Upper lobe of right lung (tissue), 1 donor: ENCODE measurements at regions not wholly inside any gene's neighbourhood (a gene's known extent, or its start where the extent isn't known, plus 50 kb on each side); places are given as distances from the start of the nearest gene placed in this dataset.

ENCODE experiments used
- ATAC-seq: fragments of 200-7000 bp; cut with Tn5 transposase; one replicate; pipeline ENCODE4 v1.9.1; 2020; ENCODE audit warnings: mild to moderate bottlenecking, moderate library complexity
- DNase-seq: peaks from one replicate; pipeline ENCODE4 v3.0.0-alpha.2; 2020
- H3K27ac ChIP-seq: fragments of 200-600 bp; one replicate; pipeline ENCODE4 v1.8.0; 2022
- H3K27me3 ChIP-seq: fragments of 200-600 bp; one replicate; pipeline ENCODE4 v1.8.0; 2022; ENCODE audit warnings: mild to moderate bottlenecking
- H3K36me3 ChIP-seq: fragments of 200-600 bp; one replicate; pipeline ENCODE4 v1.8.0; 2022
- H3K4me1 ChIP-seq: fragments of 200-600 bp; one replicate; pipeline ENCODE4 v1.8.0; 2022
- H3K4me3 ChIP-seq: fragments of 200-600 bp; one replicate; pipeline ENCODE4 v1.8.0; 2022; ENCODE audit warnings: mild to moderate bottlenecking
- H3K9me3 ChIP-seq: fragments of 200-600 bp; one replicate; pipeline ENCODE4 v1.8.0; 2022
- intact Hi-C: fragments of 100-400 bp; cut with DNase I; formaldehyde crosslinking; loops from one replicate; pipeline ENCODE4 v1.11.0; 2022
- TF ChIP-seq, protein P1 (sequence below): fragments of 200-600 bp; IDR thresholded peaks from one replicate; pipeline ENCODE4 v1.8.0; 2022; ENCODE audit warnings: antibody characterized with exemption
- donor health status: DM: no; HTN: yes; CAD: no; lungs with severe emphysema.

DNA sequence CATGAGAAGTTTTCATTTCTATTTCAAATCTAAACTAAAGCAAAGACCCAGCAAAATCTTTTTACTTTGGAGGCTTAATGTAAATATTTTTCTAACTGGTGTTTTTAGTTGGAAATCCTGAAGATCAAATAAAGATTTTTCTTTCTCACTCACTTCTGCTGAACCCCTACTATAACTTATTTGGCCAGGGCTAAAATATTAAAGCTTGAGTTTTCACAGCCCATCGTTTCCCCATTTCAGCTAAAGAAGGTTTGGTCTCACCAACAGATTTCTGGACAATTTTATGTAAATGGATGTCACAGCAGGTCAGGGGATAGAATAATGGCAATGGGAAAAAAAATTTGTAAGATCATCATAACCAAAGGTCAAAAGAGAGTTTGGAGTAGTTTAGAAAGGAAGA lies 92.7 kb upstream of the DCN start:
- H3K36me3 ChIP-seq, result no peaks in the 10 kb centered on the region
- DNase-seq (no peak), ATAC-seq (no peak)
- H3K9me3 ChIP-seq, result no peaks in the 10 kb centered on the region
- peaks cover 11% of the 10 kb centered on the region for H3K4me1 ChIP-seq
- intact Hi-C loops, result no loop called here
- no peaks in the 10 kb centered on the region for H3K27me3 ChIP-seq
- TF ChIP-seq, protein P1, sequence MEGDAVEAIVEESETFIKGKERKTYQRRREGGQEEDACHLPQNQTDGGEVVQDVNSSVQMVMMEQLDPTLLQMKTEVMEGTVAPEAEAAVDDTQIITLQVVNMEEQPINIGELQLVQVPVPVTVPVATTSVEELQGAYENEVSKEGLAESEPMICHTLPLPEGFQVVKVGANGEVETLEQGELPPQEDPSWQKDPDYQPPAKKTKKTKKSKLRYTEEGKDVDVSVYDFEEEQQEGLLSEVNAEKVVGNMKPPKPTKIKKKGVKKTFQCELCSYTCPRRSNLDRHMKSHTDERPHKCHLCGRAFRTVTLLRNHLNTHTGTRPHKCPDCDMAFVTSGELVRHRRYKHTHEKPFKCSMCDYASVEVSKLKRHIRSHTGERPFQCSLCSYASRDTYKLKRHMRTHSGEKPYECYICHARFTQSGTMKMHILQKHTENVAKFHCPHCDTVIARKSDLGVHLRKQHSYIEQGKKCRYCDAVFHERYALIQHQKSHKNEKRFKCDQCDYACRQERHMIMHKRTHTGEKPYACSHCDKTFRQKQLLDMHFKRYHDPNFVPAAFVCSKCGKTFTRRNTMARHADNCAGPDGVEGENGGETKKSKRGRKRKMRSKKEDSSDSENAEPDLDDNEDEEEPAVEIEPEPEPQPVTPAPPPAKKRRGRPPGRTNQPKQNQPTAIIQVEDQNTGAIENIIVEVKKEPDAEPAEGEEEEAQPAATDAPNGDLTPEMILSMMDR, result no peak
- peak overlapping the region; percentile 55 for H3K27ac ChIP-seq
- no peak overlapping the region for H3K4me3 ChIP-seq

DNA sequence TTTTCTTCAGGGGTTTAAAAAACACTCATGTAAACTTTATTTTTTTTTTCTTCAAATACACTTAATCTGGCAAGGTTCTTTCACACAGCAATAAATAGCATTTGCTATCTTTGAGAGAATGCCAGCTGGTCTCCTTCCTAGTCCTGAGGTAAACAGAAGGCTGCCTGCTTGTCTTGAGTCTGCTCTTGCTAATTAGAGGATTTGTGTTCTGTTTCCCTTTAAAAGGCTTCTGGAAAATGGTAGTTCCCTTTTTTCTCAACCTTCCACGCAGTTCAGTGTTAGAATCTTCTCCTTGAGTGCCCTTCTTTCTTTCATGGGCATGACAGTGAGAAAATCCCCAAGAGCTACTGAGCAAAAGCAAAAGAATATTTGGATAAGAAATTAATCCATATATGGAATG lies 92.3 kb upstream of the DCN start:
- peaks cover 11% of the 10 kb centered on the region for H3K4me1 ChIP-seq
- H3K36me3 ChIP-seq, result no peaks in the 10 kb centered on the region
- peak overlapping the region; percentile 55 for H3K27ac ChIP-seq
- no peaks in the 10 kb centered on the region for H3K9me3 ChIP-seq
- TF ChIP-seq, protein P1, result no peak
- H3K27me3 ChIP-seq, result no peaks in the 10 kb centered on the region
- ATAC-seq (no peak), DNase-seq (no peak)
- intact Hi-C loops, result no loop called here
- H3K4me3 ChIP-seq, result no peak overlapping the region

DNA sequence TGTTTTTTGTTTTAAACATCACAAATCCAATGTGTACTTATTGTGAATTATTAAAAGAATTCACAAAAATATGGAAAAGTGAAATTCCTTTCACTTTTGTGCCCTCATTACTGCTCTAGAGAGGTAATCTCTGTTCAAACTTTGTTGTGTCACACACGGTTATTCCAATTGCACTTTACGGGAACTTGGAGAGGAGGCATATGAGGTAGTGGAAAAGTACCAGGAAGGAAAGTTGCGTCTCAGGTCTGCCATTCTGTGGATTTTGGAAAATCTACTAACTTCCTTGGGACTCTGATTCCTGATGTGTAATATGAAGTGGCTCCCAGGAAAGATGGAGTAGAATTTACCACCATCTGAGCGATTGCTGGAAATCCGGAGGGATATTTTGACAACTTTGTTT lies 90.9 kb upstream of the DCN start:
- H3K27ac ChIP-seq, result peak overlapping the region; percentile 55
- no peaks in the 10 kb centered on the region for H3K27me3 ChIP-seq
- no peaks in the 10 kb centered on the region for H3K36me3 ChIP-seq
- H3K4me1 ChIP-seq, result peaks cover 11% of the 10 kb centered on the region
- H3K9me3 ChIP-seq, result no peaks in the 10 kb centered on the region
- intact Hi-C loops, result no loop called here
- no peak overlapping the region for H3K4me3 ChIP-seq
- TF ChIP-seq, protein P1, result no peak
- DNase-seq (no peak), ATAC-seq (no peak)

DNA sequence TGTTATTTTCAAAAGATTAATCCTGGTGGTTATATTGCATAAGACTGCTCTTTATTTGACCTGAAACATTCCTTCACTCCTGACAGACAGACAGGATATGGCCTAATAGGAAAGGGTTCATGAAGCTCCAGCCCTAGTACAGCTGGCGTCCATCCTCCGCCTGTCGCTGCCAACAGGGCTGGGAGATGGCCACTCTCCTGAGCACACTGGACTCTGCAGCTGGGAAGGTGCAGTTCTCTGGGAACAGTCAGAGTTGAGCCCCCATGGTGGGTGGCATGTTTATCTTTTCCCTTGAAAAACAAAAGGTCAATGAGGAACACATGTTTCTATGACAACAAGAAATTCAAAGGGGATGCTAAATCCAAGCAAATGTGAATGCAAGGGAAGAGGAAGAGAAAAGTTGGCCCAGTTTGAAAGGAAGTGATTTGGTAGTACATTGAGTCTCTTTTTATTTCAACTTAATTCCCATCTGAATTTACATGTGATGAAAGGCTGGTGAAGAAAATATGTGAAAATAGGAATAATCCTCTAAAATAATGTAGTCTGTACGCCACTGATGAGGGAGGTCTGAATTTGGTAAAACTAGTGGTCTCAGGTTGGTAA lies 89.9 kb upstream of the DCN start:
- Histone ChIP-seq H3K9me3 (no peaks in the 10 kb centered on the region), H3K36me3 (no peaks in the 10 kb centered on the region), H3K27ac (peak overlapping the region; percentile 55), H3K27me3 (no peaks in the 10 kb centered on the region), H3K4me3 (no peak overlapping the region), H3K4me1 (peaks cover 11% of the 10 kb centered on the region)
- DNase-seq (no peak), ATAC-seq (peak; percentile 69)
- TF ChIP-seq, protein P1, result no peak
- intact Hi-C loops, result no loop called here

DNA sequence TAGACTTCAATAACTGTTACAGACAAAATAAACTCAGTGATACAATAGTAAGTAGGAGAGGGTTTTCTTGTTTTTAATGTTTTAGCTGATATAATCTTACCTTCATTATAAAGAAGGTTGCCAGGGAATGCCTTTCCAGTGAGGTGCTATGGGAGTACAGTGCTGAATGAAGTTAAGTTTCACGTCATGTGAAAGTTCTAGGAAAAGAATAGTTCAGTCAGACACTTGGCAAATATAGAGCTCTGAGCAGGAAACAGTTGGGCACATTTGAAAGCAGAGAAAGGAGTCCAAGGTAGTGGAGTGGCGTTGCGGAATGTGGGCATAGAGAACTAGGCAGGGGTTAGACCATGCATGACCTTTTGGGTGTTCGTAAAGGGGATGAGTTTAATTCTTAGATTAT lies 88.6 kb upstream of the DCN start:
- no peaks in the 10 kb centered on the region for H3K36me3 ChIP-seq
- H3K9me3 ChIP-seq, result no peaks in the 10 kb centered on the region
- DNase-seq (no peak), ATAC-seq (no peak)
- H3K4me3 ChIP-seq, result no peak overlapping the region
- H3K4me1 ChIP-seq, result peaks cover 11% of the 10 kb centered on the region
- no peaks in the 10 kb centered on the region for H3K27me3 ChIP-seq
- H3K27ac ChIP-seq, result no peak overlapping the region
- intact Hi-C loops, result no loop called here
- TF ChIP-seq, protein P1, result no peak

DNA sequence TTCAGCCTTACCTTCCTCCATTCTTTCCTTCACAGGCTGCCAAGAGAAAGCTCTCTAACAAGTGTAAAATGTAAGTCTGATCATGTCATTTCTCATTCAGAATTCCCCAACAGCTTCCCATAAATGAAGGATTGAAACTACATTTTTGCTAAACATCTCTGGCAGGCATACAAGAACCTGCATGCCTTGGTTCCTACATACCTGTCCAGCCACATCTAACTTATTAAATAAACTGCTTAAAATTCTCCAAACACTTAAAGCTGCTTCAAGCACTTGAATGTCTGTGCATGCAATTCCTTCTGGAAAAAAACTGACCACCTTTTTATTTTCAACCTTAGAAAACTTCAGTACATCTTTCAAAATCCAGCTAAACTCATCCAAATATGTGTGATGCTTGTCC lies 84.4 kb upstream of the DCN start:
- intact Hi-C loops, result no loop called here
- Histone ChIP-seq H3K4me3 (no peak overlapping the region), H3K4me1 (no peaks in the 10 kb centered on the region), H3K9me3 (no peaks in the 10 kb centered on the region), H3K27ac (no peak overlapping the region), H3K27me3 (no peaks in the 10 kb centered on the region), H3K36me3 (no peaks in the 10 kb centered on the region)
- TF ChIP-seq, protein P1, result no peak
- DNase-seq (no peak), ATAC-seq (peak; percentile 43)
